Liver (tissue), 8 donors: ENCODE measurements at regions not wholly inside any gene's neighbourhood (a gene's known extent, or its start where the extent isn't known, plus 50 kb on each side); places are given as distances from the start of the nearest gene placed in this dataset.

Source experiments
- DNase-seq: peaks from one replicate; pipeline ENCODE4 v3.0.0-alpha.2; 2017; ENCODE audit warnings: low spot score
- H3K27ac ChIP-seq, 2 donors: one replicate each; pipeline ENCODE4 v1.7.0; 2013; ENCODE audit warnings: inconsistent platforms in 2 of 2, low read length in 2 of 2, control low read depth in 1 of 2, low read depth in 1 of 2, mild to moderate bottlenecking in 1 of 2
- H3K27me3 ChIP-seq, 4 donors: one replicate each; pipeline versions ENCODE4 v1.6.1 to v1.7.0; 2013; ENCODE audit warnings: low read length in 3 of 4, inconsistent platforms in 1 of 4, mild to moderate bottlenecking in 1 of 4, moderate library complexity in 1 of 4; ENCODE audit not compliant: control insufficient read depth in 4 of 4, insufficient read depth in 4 of 4
- H3K36me3 ChIP-seq, 4 donors: one replicate each; pipeline versions ENCODE4 v1.6.1 to v1.7.0; 2013; ENCODE audit warnings: low read length in 3 of 4, mild to moderate bottlenecking in 3 of 4, low read depth in 1 of 4, moderate library complexity in 1 of 4; ENCODE audit not compliant: control insufficient read depth in 4 of 4, insufficient read depth in 3 of 4
- H3K4me1 ChIP-seq, 4 donors: one replicate each; pipeline versions ENCODE4 v1.6.1 to v1.7.0; 2013; ENCODE audit warnings: low read length in 3 of 4, mild to moderate bottlenecking in 3 of 4, moderate library complexity in 1 of 4; ENCODE audit not compliant: control insufficient read depth in 4 of 4, insufficient read depth in 4 of 4
- H3K4me3 ChIP-seq, 3 donors: one replicate each; pipeline versions ENCODE4 v1.6.1 to v1.7.0; 2013; ENCODE audit warnings: low read length in 3 of 3, control low read depth in 1 of 3, low read depth in 1 of 3, mild to moderate bottlenecking in 1 of 3
- H3K9ac ChIP-seq, 2 donors: one replicate each; pipeline ENCODE4 v1.7.0; 2013; ENCODE audit warnings: low read length in 2 of 2, mild to moderate bottlenecking in 2 of 2, moderate library complexity in 2 of 2, control low read depth in 1 of 2, low read depth in 1 of 2
- H3K9me3 ChIP-seq, 4 donors: one replicate each; pipeline versions ENCODE4 v1.6.1 to v1.7.0; 2013; ENCODE audit warnings: low read length in 3 of 4; ENCODE audit not compliant: control insufficient read depth in 4 of 4
- ATF3 ChIP-seq: IDR thresholded peaks from 2 replicates; pipeline ENCODE4 v1.6.1; 2016; ENCODE audit warnings: antibody characterized with exemption
- CTCF ChIP-seq: fragments of 150-350 bp; IDR thresholded peaks from 2 replicates; pipeline ENCODE4 v1.5.1; 2017; ENCODE audit warnings: improper control_type of control experiment, low read depth, low read length; ENCODE audit not compliant: missing input control
- EGR1 ChIP-seq, 2 donors: IDR thresholded peaks; 2 replicates each; pipeline ENCODE4 v1.6.1; 2016 to 2018; ENCODE audit warnings: antibody characterized with exemption in 2 of 2, low read depth in 2 of 2
- FOXA2 ChIP-seq: IDR thresholded peaks from 2 replicates; pipeline ENCODE4 v1.6.1; 2016; ENCODE audit warnings: antibody characterized with exemption
- GABPA ChIP-seq, 2 donors: IDR thresholded peaks in 1 of 2; conservative IDR thresholded peaks in 1 of 2; 2 replicates each; pipeline ENCODE4 v1.6.1; 2016; ENCODE audit warnings: antibody characterized with exemption in 2 of 2, mild to moderate bottlenecking in 1 of 2, moderate library complexity in 1 of 2
- HNF4A ChIP-seq, 2 donors: conservative IDR thresholded peaks; 2 replicates each; pipeline ENCODE4 v1.6.1; 2016; ENCODE audit warnings: antibody characterized with exemption in 2 of 2, mild to moderate bottlenecking in 2 of 2
- HNF4G ChIP-seq: IDR thresholded peaks from 2 replicates; pipeline ENCODE4 v1.6.1; 2016; ENCODE audit warnings: antibody characterized with exemption
- JUND ChIP-seq, 2 donors: IDR thresholded peaks; 2 replicates each; pipeline ENCODE4 v1.6.1; 2016; ENCODE audit warnings: antibody characterized with exemption in 2 of 2
- MAX ChIP-seq: IDR thresholded peaks from 2 replicates; pipeline ENCODE4 v1.6.1; 2016; ENCODE audit warnings: antibody characterized with exemption
- RAD21 ChIP-seq, 2 donors: IDR thresholded peaks; 2 replicates each; pipeline ENCODE4 v1.6.1; 2016; ENCODE audit warnings: antibody characterized with exemption in 2 of 2, mild to moderate bottlenecking in 2 of 2
- REST ChIP-seq: IDR thresholded peaks from 2 replicates; pipeline ENCODE4 v1.6.1; 2016; ENCODE audit warnings: antibody characterized with exemption, mild to moderate bottlenecking
- SP1 ChIP-seq: IDR thresholded peaks from 2 replicates; pipeline ENCODE4 v1.6.1; 2018; ENCODE audit warnings: antibody characterized with exemption, mild to moderate bottlenecking
- TAF1 ChIP-seq: conservative IDR thresholded peaks from 2 replicates; pipeline ENCODE4 v1.6.1; 2016; ENCODE audit warnings: antibody characterized with exemption, mild to moderate bottlenecking
- YY1 ChIP-seq: IDR thresholded peaks from 2 replicates; pipeline ENCODE4 v1.6.1; 2016; ENCODE audit warnings: antibody characterized with exemption, mild to moderate bottlenecking
- ZBTB33 ChIP-seq: IDR thresholded peaks from 2 replicates; pipeline ENCODE4 v1.6.1; 2016; ENCODE audit warnings: antibody characterized with exemption
- WGBS: extraction: QIAGEN DNeasy Blood & Tissue Kit; methylation state at CpG from one replicate; pipeline ENCODE4 v1.1.7; 2013; 5-methylcytosine and 5-hydroxymethylcytosine counted together
- donor health status: healthy.
- donor health status: healthy.
- donor health status: healthy.
- donor health status: healthy.
- donor health status: healthy.

- Histone ChIP-seq H3K4me1 (no peaks in the 10 kb centered on the region), H3K27me3 (peaks cover 0 to 3% (median 0%) of the 10 kb centered on the region in 4 donors), H3K4me3 (no peak overlapping the region), H3K9ac (no peak overlapping the region), H3K27ac (no peak overlapping the region), H3K9me3 (no peaks in the 10 kb centered on the region), H3K36me3 (no peaks in the 10 kb centered on the region)
- no peak for DNase-seq
- 74% methylated on average over 15 of the region's 15 CpGs for WGBS
- TF ChIP-seq HNF4G (no peak), MAX (no peak), TAF1 (no peak), REST (no peak), JUND (IDR thresholded peaks at IDR 0.05) (no peak), EGR1 (IDR thresholded peaks at IDR 0.05; ENCODE audit: low read depth in 2 of 2) (no peak), ZBTB33 (no peak), HNF4A (conservative IDR thresholded peaks at IDR 0.05) (no peak), ATF3 (no peak), SP1 (no peak), GABPA (IDR thresholded peaks at IDR 0.05 in 1 of 2, conservative IDR thresholded peaks at IDR 0.05 in 1 of 2) (no peak), RAD21 (IDR thresholded peaks at IDR 0.05) (no peak)
Observed at GRCh38 chr17:79503126-79503839, 107.6 kb downstream of the RBFOX3 start.

- H3K36me3 ChIP-seq = no peaks in the 10 kb centered on the region
- DNase-seq = no peak
- peaks cover 0 to 3% (median 0%) of the 10 kb centered on the region in 4 donors for H3K27me3 ChIP-seq
- TF ChIP-seq TAF1 = no peak
- no peak for TF ChIP-seq CTCF
- no peak for TF ChIP-seq REST
- TF ChIP-seq MAX = no peak
- no peak for TF ChIP-seq SP1
- no peak for TF ChIP-seq ATF3
- TF ChIP-seq EGR1 (IDR thresholded peaks at IDR 0.05; ENCODE audit: low read depth in 2 of 2) = no peak
- TF ChIP-seq RAD21 (IDR thresholded peaks at IDR 0.05) = no peak
- TF ChIP-seq ZBTB33 = no peak
- TF ChIP-seq FOXA2 = no peak
- TF ChIP-seq YY1 = no peak
- no peak for TF ChIP-seq HNF4G
Observed at GRCh38 chr17:79501910-79502309, 108.9 kb downstream of the RBFOX3 start.

More at GRCh38 chr17:79501910-79502309, 108.9 kb downstream of the RBFOX3 start:
- Histone ChIP-seq H3K9ac (no peak overlapping the region), H3K4me3 (no peak overlapping the region), H3K27ac (no peak overlapping the region), H3K9me3 (no peaks in the 10 kb centered on the region), H3K4me1 (no peaks in the 10 kb centered on the region)
- 83% methylated on average over 3 of the region's 3 CpGs for WGBS
